Erythroblast (primary cell): ENCODE measurements at regions not wholly inside any gene's neighbourhood (a gene's known extent, or its start where the extent isn't known, plus 50 kb on each side); places are given as distances from the start of the nearest gene placed in this dataset.

ENCODE experiments used
- GATA1 ChIP-seq: IDR thresholded peaks from 2 replicates; pipeline ENCODE4 v1.6.1; 2011; ENCODE audit warnings: low read depth, mild to moderate bottlenecking, control low read depth, low read length, moderate library complexity
- POLR2A ChIP-seq: IDR thresholded peaks from 2 replicates; pipeline ENCODE4 v1.6.1; 2011; ENCODE audit warnings: mild to moderate bottlenecking, low read length

- TF ChIP-seq POLR2A (no peak), GATA1 (no peak)
These were observed 140.6 kb upstream of the CCDC150 start for GRCh38 chr2:196498962-196499361.
